HG02610 (cell line): ENCODE measurements at regions not wholly inside any gene's neighbourhood (a gene's known extent, or its start where the extent isn't known, plus 50 kb on each side); places are given as distances from the start of the nearest gene placed in this dataset.
"Not testable (repeated sequence)": the region's sequence is repeated elsewhere in the genome, so short reads cannot be mapped to it uniquely, and the experiment has no call there.

Experiments used
- ATAC-seq: cut with Tn5 transposase; IDR thresholded peaks from one replicate; pipeline ENCODE4 v1.9.1; 2021; ENCODE audit warnings: mild to moderate bottlenecking, moderate library complexity; ENCODE audit not compliant: unreplicated experiment

GRCh38 chr7:41579961-41580935 lies 122.6 kb downstream of the INHBA start:
- no peak for ATAC-seq

GRCh38 chr7:41578700-41579099 lies 124.2 kb downstream of the INHBA start:
- no peak for ATAC-seq

- no peak for ATAC-seq
These were observed 126.7 kb downstream of the INHBA start for GRCh38 chr7:41576166-41576565.

GRCh38 chr7:41574377-41574776 lies 128.5 kb downstream of the INHBA start:
- no peak for ATAC-seq

- no peak for ATAC-seq
These were observed 129.0 kb downstream of the INHBA start for GRCh38 chr7:41573862-41574261.

GRCh38 chr7:41573443-41573842 lies 129.4 kb downstream of the INHBA start:
- ATAC-seq: no peak

- no peak for ATAC-seq
These were observed 129.9 kb downstream of the INHBA start for GRCh38 chr7:41573015-41573414.

GRCh38 chr7:41571573-41571972 lies 131.3 kb downstream of the INHBA start:
- ATAC-seq: no peak

GRCh38 chr7:41570766-41571165 lies 132.1 kb downstream of the INHBA start:
- no peak for ATAC-seq

- no peak for ATAC-seq
These were observed 134.8 kb downstream of the INHBA start for GRCh38 chr7:41568135-41568534.

GRCh38 chr7:41567731-41568114 lies 135.2 kb downstream of the INHBA start:
- ATAC-seq: no peak

- no peak for ATAC-seq
These were observed 135.7 kb downstream of the INHBA start for GRCh38 chr7:41567031-41567730.

GRCh38 chr7:41566581-41566980 lies 136.3 kb downstream of the INHBA start:
- ATAC-seq: no peak

- no peak for ATAC-seq
These were observed 137.2 kb downstream of the INHBA start for GRCh38 chr7:41565655-41566054.

GRCh38 chr7:41559426-41559825 lies 143.5 kb downstream of the INHBA start:
- ATAC-seq: no peak

- ATAC-seq: no peak
These were observed 148.4 kb downstream of the INHBA start for GRCh38 chr7:41554481-41554880.

- ATAC-seq: not testable (repeated sequence)
These were observed 152.8 kb downstream of the INHBA start for GRCh38 chr7:41550046-41550445.

- ATAC-seq: no peak
These were observed 158.6 kb downstream of the INHBA start for GRCh38 chr7:41544241-41544640.

- no peak for ATAC-seq
These were observed 162.3 kb downstream of the INHBA start for GRCh38 chr7:41540601-41541000.

- ATAC-seq: no peak
These were observed 163.8 kb downstream of the INHBA start for GRCh38 chr7:41538810-41539724.
